ENCODE measurements at regions not wholly inside any gene's neighbourhood (a gene's known extent, or its start where the extent isn't known, plus 50 kb on each side); places are given as distances from the start of the nearest gene placed in this dataset.

GRCh38 chr10:78993261-78993945 is 75.4 kb upstream of the ZMIZ1 start:
- DNase-seq (no peak), ATAC-seq (no peak)
- ChIA-PET POLR2A (ENCODE audit: unreplicated experiment) (interaction anchor here (1.1 kb wide), 1 partner anchor 32 kb away, joined by 3 read pairs; no protein-coding TSS in a partner anchor), CTCF (no interaction called here)
- H2AFZ ChIP-seq (ENCODE audit: low read length), result no peak overlapping the region
- no peak overlapping the region for H3K4me3 ChIP-seq (ENCODE audit: low read length)
- H3K27ac ChIP-seq (ENCODE audit: low read length), result no peak overlapping the region
- no peaks in the 10 kb centered on the region for H3K9me2 ChIP-seq (replicated peaks; ENCODE audit: low read length)
- intact Hi-C loops (cut with micrococcal nuclease), result no loop called here
- no peak overlapping the region for H3K4me2 ChIP-seq (ENCODE audit: low read length)
- BruUV-seq (replicated peaks), result no TSS peak
- no peaks in the 10 kb centered on the region for H4K20me1 ChIP-seq (ENCODE audit: low read length)
- no peak for TF ChIP-seq EZH2phosphoT487 (IDR thresholded peaks at IDR 0.05; ENCODE audit: borderline replicate concordance, low read length)
- no peak for TF ChIP-seq CTCF (conservative IDR thresholded peaks at IDR 0.05; ENCODE audit: low read depth, low read length)
- no peak for TF ChIP-seq EZH2 (IDR thresholded peaks at IDR 0.05; ENCODE audit: low read length, unreplicated experiment)
- H3K9ac ChIP-seq (ENCODE audit: low read length), result no peak overlapping the region
- peaks cover 4% of the 10 kb centered on the region for H3F3A ChIP-seq (ENCODE audit: low read length, unreplicated experiment)
- H3K9me3 ChIP-seq (ENCODE audit: low read length), result no peaks in the 10 kb centered on the region
- H3K79me2 ChIP-seq (ENCODE audit: low read length), result no peaks in the 10 kb centered on the region
- no peaks in the 10 kb centered on the region for H3K36me3 ChIP-seq (ENCODE audit: low read depth, low read length)
- H3K27me3 ChIP-seq (ENCODE audit: low read length), result no peaks in the 10 kb centered on the region
- peaks cover 19% of the 10 kb centered on the region for H3K4me1 ChIP-seq (ENCODE audit: insufficient read depth, low read length)

- ChIA-PET POLR2A (ENCODE audit: unreplicated experiment) (interaction anchor here (0.6 kb wide), 1 partner anchor 24 kb away, joined by 3 read pairs; no protein-coding TSS in a partner anchor), CTCF (no interaction called here)
- Histone ChIP-seq H4K20me1 (ENCODE audit: low read length) (no peaks in the 10 kb centered on the region), H3K4me1 (ENCODE audit: insufficient read depth, low read length) (peaks cover 10% of the 10 kb centered on the region), H3K36me3 (ENCODE audit: low read depth, low read length) (no peaks in the 10 kb centered on the region), H3K9ac (ENCODE audit: low read length) (no peak overlapping the region), H3K4me2 (ENCODE audit: low read length) (no peak overlapping the region), H3K79me2 (ENCODE audit: low read length) (no peaks in the 10 kb centered on the region), H3K4me3 (ENCODE audit: low read length) (no peak overlapping the region), H2AFZ (ENCODE audit: low read length) (no peak overlapping the region), H3K27me3 (ENCODE audit: low read length) (no peaks in the 10 kb centered on the region), H3K9me2 (replicated peaks; ENCODE audit: low read length) (no peaks in the 10 kb centered on the region), H3F3A (ENCODE audit: low read length, unreplicated experiment) (no peaks in the 10 kb centered on the region), H3K9me3 (ENCODE audit: low read length) (no peaks in the 10 kb centered on the region), H3K27ac (ENCODE audit: low read length) (no peak overlapping the region)
- BruUV-seq (replicated peaks), result no TSS peak
- no peak for TF ChIP-seq CTCF (conservative IDR thresholded peaks at IDR 0.05; ENCODE audit: low read depth, low read length)
- TF ChIP-seq EZH2phosphoT487 (IDR thresholded peaks at IDR 0.05; ENCODE audit: borderline replicate concordance, low read length), result no peak
- no peak for TF ChIP-seq EZH2 (IDR thresholded peaks at IDR 0.05; ENCODE audit: low read length, unreplicated experiment)
- intact Hi-C loops (cut with micrococcal nuclease), result no loop called here
- DNase-seq (no peak), ATAC-seq (no peak)
Observed at GRCh38 chr10:78995987-78996791, 72.6 kb upstream of the ZMIZ1 start.

GRCh38 chr10:78996792-78997129 is 72.0 kb upstream of the ZMIZ1 start:
- Histone ChIP-seq H3F3A (ENCODE audit: low read length, unreplicated experiment) (no peaks in the 10 kb centered on the region), H3K9ac (ENCODE audit: low read length) (no peak overlapping the region), H3K9me3 (ENCODE audit: low read length) (no peaks in the 10 kb centered on the region), H3K27ac (ENCODE audit: low read length) (no peak overlapping the region), H4K20me1 (ENCODE audit: low read length) (no peaks in the 10 kb centered on the region), H2AFZ (ENCODE audit: low read length) (no peak overlapping the region), H3K4me1 (ENCODE audit: insufficient read depth, low read length) (peaks cover 5% of the 10 kb centered on the region), H3K27me3 (ENCODE audit: low read length) (no peaks in the 10 kb centered on the region), H3K79me2 (ENCODE audit: low read length) (no peaks in the 10 kb centered on the region), H3K36me3 (ENCODE audit: low read depth, low read length) (no peaks in the 10 kb centered on the region), H3K9me2 (replicated peaks; ENCODE audit: low read length) (no peaks in the 10 kb centered on the region), H3K4me2 (ENCODE audit: low read length) (no peak overlapping the region), H3K4me3 (ENCODE audit: low read length) (no peak overlapping the region)
- no peak for TF ChIP-seq CTCF (conservative IDR thresholded peaks at IDR 0.05; ENCODE audit: low read depth, low read length)
- no peak for TF ChIP-seq EZH2 (IDR thresholded peaks at IDR 0.05; ENCODE audit: low read length, unreplicated experiment)
- TF ChIP-seq EZH2phosphoT487 (IDR thresholded peaks at IDR 0.05; ENCODE audit: borderline replicate concordance, low read length), result no peak
- CTCF ChIA-PET, result no interaction called here
- POLR2A ChIA-PET (ENCODE audit: unreplicated experiment), result no interaction called here
- no TSS peak for BruUV-seq (replicated peaks)
- ATAC-seq (no peak), DNase-seq (no peak)
- intact Hi-C loops (cut with micrococcal nuclease), result no loop called here

Data from PC-3 (cell line).